Smooth muscle cell (in vitro differentiated cells): ENCODE measurements at regions not wholly inside any gene's neighbourhood (a gene's known extent, or its start where the extent isn't known, plus 50 kb on each side); places are given as distances from the start of the nearest gene placed in this dataset.

Source experiments
- DNase-seq: peaks from one replicate; lab custom pipeline; 2025; ENCODE audit not compliant: unreplicated experiment; lab: John Stamatoyannopoulos, UW
- H2AFZ ChIP-seq: fragments of 200-600 bp; sonication (generic); 2 replicates; pipeline ENCODE4 v1.6.0; 2016; ENCODE audit warnings: antibody characterized with exemption, low read depth, mild to moderate bottlenecking
- H3F3A ChIP-seq: fragments of 200-600 bp; sonication (generic); 2 replicates; pipeline ENCODE4 v1.6.0; 2017; ENCODE audit warnings: antibody characterized with exemption, low read depth
- H3K27ac ChIP-seq: fragments of 200-600 bp; sonication (generic); 2 replicates; pipeline ENCODE4 v1.5.1; 2016; ENCODE audit warnings: low read depth, mild to moderate bottlenecking
- H3K27me3 ChIP-seq: fragments of 200-600 bp; sonication (generic); 2 replicates; pipeline ENCODE4 v1.6.1; 2016; ENCODE audit warnings: low read depth, mild to moderate bottlenecking
- H3K36me3 ChIP-seq: fragments of 200-600 bp; sonication (generic); 2 replicates; pipeline ENCODE4 v1.5.1; 2016; ENCODE audit warnings: low read depth
- H3K4me1 ChIP-seq: fragments of 200-600 bp; sonication (generic); 2 replicates; pipeline ENCODE4 v1.5.1; 2016; ENCODE audit warnings: low read depth
- H3K4me2 ChIP-seq: fragments of 200-600 bp; sonication (generic); 2 replicates; pipeline ENCODE4 v1.6.0; 2016; ENCODE audit warnings: mild to moderate bottlenecking
- H3K4me3 ChIP-seq: fragments of 200-600 bp; sonication (generic); 2 replicates; pipeline ENCODE4 v1.5.1; 2016; ENCODE audit warnings: mild to moderate bottlenecking
- H3K79me2 ChIP-seq: fragments of 200-600 bp; sonication (generic); 2 replicates; pipeline ENCODE4 v1.6.0; 2016; ENCODE audit warnings: low read depth, mild to moderate bottlenecking
- H3K9ac ChIP-seq: fragments of 200-600 bp; sonication (generic); 2 replicates; pipeline ENCODE4 v1.6.0; 2016; ENCODE audit warnings: low read depth
- H3K9me3 ChIP-seq: fragments of 200-600 bp; sonication (generic); replicated peaks from 2 replicates; pipeline ENCODE4 v1.5.1; 2016; ENCODE audit warnings: low read depth
- H4K20me1 ChIP-seq: fragments of 200-600 bp; sonication (generic); 2 replicates; pipeline ENCODE4 v1.6.0; 2016; ENCODE audit warnings: low read depth
- WGBS: methylation state at CpG from one replicate; pipeline ENCODE4 v1.1.7; 2016; ENCODE audit warnings: low lambda C conversion rate; 5-methylcytosine and 5-hydroxymethylcytosine counted together
- TF ChIP-seq, protein P1 (sequence below): fragments of 200-600 bp; sonication (generic); IDR thresholded peaks from 2 replicates; pipeline ENCODE4 v1.5.1; 2017; ENCODE audit warnings: borderline replicate concordance, mild to moderate bottlenecking, antibody characterized with exemption; ENCODE audit not compliant: insufficient read depth, poor library complexity, severe bottlenecking

DNA sequence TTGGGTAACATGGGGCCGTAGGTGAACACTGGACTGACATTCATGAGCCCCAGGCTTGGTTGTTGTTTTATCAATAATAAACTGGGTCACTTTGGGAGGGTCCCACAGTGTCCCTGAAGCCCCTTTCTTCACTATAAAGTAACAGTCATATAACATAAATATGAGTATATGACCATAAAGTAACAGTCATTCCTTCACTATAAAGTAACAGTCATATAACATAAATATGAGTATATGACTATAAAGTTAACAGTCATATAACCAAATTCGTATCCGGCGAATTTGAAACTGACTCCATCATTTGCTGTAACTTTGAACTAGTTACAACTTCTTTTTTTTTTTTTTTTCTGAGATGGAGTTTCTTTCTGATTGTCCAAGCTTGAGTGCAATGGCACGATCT, 210.3 kb downstream of the KATNAL1 start:
- no peak overlapping the region for H3K27ac ChIP-seq
- no peaks in the 10 kb centered on the region for H3K79me2 ChIP-seq
- H2AFZ ChIP-seq: no peak overlapping the region
- TF ChIP-seq, protein P1, sequence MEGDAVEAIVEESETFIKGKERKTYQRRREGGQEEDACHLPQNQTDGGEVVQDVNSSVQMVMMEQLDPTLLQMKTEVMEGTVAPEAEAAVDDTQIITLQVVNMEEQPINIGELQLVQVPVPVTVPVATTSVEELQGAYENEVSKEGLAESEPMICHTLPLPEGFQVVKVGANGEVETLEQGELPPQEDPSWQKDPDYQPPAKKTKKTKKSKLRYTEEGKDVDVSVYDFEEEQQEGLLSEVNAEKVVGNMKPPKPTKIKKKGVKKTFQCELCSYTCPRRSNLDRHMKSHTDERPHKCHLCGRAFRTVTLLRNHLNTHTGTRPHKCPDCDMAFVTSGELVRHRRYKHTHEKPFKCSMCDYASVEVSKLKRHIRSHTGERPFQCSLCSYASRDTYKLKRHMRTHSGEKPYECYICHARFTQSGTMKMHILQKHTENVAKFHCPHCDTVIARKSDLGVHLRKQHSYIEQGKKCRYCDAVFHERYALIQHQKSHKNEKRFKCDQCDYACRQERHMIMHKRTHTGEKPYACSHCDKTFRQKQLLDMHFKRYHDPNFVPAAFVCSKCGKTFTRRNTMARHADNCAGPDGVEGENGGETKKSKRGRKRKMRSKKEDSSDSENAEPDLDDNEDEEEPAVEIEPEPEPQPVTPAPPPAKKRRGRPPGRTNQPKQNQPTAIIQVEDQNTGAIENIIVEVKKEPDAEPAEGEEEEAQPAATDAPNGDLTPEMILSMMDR: no peak
- no peak overlapping the region for H3K9ac ChIP-seq
- H3K4me1 ChIP-seq: no peaks in the 10 kb centered on the region
- no peaks in the 10 kb centered on the region for H3K9me3 ChIP-seq
- no peak overlapping the region for H3K4me2 ChIP-seq
- H3K4me3 ChIP-seq: no peak overlapping the region
- no peaks in the 10 kb centered on the region for H4K20me1 ChIP-seq
- 93% methylated on average over 5 of the region's 5 CpGs for WGBS
- no peak for DNase-seq
- no peaks in the 10 kb centered on the region for H3K27me3 ChIP-seq
- no peaks in the 10 kb centered on the region for H3F3A ChIP-seq
- no peaks in the 10 kb centered on the region for H3K36me3 ChIP-seq

DNA sequence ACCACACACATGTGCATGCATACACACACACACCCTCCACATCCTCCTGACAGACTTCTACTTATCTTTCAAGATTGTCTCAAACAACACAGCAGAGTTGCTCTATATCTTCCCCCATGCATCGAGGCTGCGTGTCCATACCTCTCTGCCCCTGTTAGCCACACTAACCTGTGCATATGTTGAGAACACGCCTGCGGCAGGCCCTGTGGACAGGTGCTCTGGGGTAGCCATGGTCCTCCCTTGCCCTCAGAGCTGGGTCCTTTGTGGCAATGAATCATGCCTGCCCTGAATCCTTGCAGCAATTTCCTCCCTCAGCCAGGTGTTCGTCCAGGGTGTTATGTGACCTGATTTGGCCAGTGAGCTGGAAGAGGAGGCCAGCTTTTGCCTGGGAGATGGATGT, 213.3 kb downstream of the KATNAL1 start:
- no peak for DNase-seq
- Histone ChIP-seq H3K79me2 (no peaks in the 10 kb centered on the region), H3K9ac (no peak overlapping the region), H3K4me2 (no peak overlapping the region), H3K4me1 (no peaks in the 10 kb centered on the region), H3K9me3 (no peaks in the 10 kb centered on the region), H2AFZ (no peak overlapping the region), H3K4me3 (no peak overlapping the region), H4K20me1 (no peaks in the 10 kb centered on the region), H3K36me3 (no peaks in the 10 kb centered on the region), H3K27me3 (no peaks in the 10 kb centered on the region), H3F3A (no peaks in the 10 kb centered on the region), H3K27ac (no peak overlapping the region)
- TF ChIP-seq, protein P1: no peak
- WGBS: 90% methylated on average over 5 of the region's 5 CpGs

DNA sequence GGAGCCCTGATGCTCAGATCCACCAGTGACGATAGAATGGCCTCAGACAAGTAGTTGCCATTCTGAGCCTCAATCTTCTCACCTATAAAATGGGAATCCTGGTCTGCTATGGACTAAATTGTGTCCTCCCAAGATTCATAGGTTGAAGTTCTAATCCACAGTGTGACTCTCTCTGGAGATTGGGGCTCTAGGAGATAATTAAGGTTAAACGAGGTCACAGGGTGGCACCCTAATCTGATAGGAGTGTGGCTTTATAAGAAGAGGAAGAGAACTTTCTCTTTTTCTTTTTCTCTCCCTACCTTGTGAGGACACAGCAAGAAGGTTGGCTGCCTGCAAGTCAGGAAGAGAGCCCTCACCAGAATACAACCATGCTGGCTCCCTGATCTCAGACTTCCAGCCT, 214.1 kb downstream of the KATNAL1 start:
- Histone ChIP-seq H3K4me2 (no peak overlapping the region), H3K9me3 (no peaks in the 10 kb centered on the region), H3K27me3 (no peaks in the 10 kb centered on the region), H3K27ac (no peak overlapping the region), H3K4me1 (no peaks in the 10 kb centered on the region), H2AFZ (no peak overlapping the region), H3K9ac (no peak overlapping the region), H4K20me1 (no peaks in the 10 kb centered on the region), H3K36me3 (no peaks in the 10 kb centered on the region), H3K79me2 (no peaks in the 10 kb centered on the region), H3F3A (no peaks in the 10 kb centered on the region), H3K4me3 (no peak overlapping the region)
- DNase-seq: no peak
- TF ChIP-seq, protein P1: no peak
- 90% methylated on average over 2 of the region's 2 CpGs for WGBS

DNA sequence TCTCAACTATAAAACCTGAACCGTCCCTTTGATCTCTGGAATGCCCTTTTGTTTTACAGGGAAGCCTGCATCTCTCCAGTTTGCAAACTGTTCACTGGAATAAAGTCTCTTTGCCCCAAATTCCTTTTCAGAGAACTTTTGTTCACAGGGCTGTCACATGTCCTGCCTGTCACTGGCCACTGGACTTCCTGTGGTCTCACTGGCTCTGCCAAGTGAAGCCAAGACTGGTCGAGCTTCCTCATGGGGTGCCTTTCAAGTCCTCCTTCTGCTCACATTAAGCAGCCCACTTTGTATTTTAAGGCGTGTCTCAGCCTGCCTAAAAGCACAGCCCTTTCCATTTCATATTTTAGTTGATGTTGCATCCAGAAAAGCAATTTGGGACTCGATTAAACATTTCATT, 215.7 kb downstream of the KATNAL1 start:
- no peak overlapping the region for H3K4me2 ChIP-seq
- WGBS: 87% methylated on average over 4 of the region's 4 CpGs
- no peak overlapping the region for H3K9ac ChIP-seq
- H3K4me1 ChIP-seq: no peaks in the 10 kb centered on the region
- H2AFZ ChIP-seq: no peak overlapping the region
- no peaks in the 10 kb centered on the region for H3K36me3 ChIP-seq
- H3K27ac ChIP-seq: no peak overlapping the region
- no peaks in the 10 kb centered on the region for H4K20me1 ChIP-seq
- no peaks in the 10 kb centered on the region for H3K27me3 ChIP-seq
- TF ChIP-seq, protein P1: no peak
- H3F3A ChIP-seq: no peaks in the 10 kb centered on the region
- no peak for DNase-seq
- H3K79me2 ChIP-seq: no peaks in the 10 kb centered on the region
- no peak overlapping the region for H3K4me3 ChIP-seq
- no peaks in the 10 kb centered on the region for H3K9me3 ChIP-seq
